HG03280 (cell line): ENCODE measurements at regions not wholly inside any gene's neighbourhood (a gene's known extent, or its start where the extent isn't known, plus 50 kb on each side); places are given as distances from the start of the nearest gene placed in this dataset.
"Not testable (repeated sequence)": the region's sequence is repeated elsewhere in the genome, so short reads cannot be mapped to it uniquely, and the experiment has no call there.

ENCODE experiments used
- ATAC-seq: cut with Tn5 transposase; IDR thresholded peaks from one replicate; pipeline ENCODE4 v1.9.1; 2021; ENCODE audit warnings: mild to moderate bottlenecking, moderate library complexity; ENCODE audit not compliant: unreplicated experiment

DNA sequence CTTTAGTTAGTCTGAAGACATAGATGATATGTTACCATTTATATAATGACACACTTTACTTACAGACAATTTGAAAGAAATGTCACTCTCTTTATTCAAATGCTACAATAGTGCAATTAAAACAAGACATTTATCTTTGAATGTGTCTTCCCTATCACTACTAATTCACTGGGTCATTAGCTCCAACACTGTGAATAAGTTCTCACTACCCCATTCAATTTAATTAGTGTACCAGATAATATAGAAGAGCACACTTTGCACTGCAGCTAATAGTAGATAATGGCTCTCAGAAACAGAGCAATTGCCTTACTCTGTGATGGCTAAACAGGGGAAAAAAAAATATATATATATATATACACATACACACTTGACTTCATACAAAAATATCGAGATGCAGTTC lies 497.0 kb downstream of the DTWD2 start:
- no peak for ATAC-seq

DNA sequence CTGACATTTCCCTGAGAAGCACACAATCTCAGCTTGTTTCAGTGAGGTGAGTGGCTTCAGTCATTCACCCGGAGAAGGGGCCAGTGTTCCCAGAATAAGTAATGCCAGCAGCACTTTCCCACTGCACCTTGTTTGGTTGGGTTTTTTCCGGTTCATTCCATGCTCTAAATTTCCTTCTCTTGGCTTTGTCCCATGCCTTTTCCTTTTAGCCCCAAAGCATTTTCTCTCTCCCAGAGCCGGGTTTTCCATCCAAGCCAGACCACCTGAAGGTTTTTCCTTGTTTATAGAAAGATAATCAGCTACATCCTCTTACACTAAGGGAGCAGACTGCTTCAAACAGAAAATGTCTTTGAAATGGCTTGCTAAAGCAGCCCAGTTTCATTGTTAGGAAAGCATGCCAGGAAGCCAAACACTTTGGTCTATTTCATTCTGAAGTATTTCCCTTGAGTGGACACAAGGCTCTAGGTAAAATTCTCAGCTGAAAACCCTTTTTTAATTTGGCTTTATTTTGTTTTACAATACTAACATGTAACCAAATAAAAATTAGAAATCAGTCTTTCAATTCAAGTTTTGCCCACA lies 501.6 kb downstream of the DTWD2 start:
- no peak for ATAC-seq

DNA sequence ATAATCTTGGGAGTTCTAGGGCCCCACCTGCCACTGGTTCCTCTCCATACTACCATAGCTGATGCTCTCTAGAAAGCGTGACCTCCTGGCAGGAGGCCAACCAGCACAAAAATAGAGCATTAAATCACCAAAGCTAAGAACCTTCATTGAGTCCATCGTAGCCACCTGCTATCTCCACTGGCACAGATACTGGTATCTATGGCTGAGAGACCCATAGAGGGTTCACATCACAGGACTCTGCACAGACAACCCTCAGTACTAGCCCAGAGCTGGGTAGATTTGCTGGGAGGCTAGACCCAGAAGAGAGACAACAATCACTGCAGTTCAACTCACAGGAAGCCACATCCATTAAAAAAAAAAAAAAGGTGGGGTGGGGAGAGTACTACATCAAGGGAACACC lies 509.1 kb downstream of the DTWD2 start:
- no peak for ATAC-seq

DNA sequence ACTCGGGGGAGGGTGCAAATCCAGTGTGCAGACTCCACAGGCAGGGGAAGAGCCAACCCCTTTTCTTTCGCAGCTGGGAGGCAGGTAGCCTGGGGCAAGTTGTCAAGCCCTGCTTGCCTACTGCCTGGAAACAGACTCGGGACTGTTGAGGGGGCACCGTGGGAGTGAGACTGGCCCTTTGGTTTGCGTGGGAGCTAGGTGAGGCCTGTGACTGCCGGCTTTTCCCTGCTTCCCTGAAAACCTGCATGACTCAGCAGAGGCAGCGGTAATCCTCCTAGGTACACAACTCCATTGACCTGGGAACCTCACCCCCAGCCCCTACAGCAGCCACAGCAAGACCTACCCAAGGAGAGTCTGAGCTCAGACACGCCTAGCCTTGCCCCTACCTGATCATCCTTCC lies 509.5 kb downstream of the DTWD2 start:
- ATAC-seq: no peak

DNA sequence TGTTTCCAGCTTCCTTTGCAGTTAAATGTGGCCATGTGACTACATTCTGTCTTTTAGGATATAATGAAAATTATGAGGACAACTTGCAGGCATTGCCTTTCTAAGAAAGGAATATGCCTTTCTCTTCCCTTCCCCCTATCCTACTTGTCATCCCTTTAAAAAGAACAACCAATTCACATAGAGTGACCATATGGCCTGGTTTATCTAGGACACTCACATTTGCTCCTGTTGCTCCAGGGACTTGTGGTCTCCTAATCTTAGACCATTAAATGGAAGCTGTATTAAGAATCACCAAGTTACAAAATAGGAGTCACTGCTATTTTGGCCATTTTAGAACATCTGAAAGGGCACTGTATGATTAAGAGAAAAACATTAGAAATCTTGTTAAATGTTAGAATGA lies 520.3 kb downstream of the DTWD2 start:
- no peak for ATAC-seq

GRCh38 chr5:118467103-118467502 lies 521.2 kb downstream of the DTWD2 start:
- ATAC-seq: no peak

- no peak for ATAC-seq
Measured at GRCh38 chr5:118466418-118466817, 521.9 kb downstream of the DTWD2 start.

GRCh38 chr5:118462276-118462675 lies 526.1 kb downstream of the DTWD2 start:
- ATAC-seq: not testable (repeated sequence)

- no peak for ATAC-seq
Measured at GRCh38 chr5:118461436-118461835, 526.9 kb downstream of the DTWD2 start.

- no peak for ATAC-seq
Measured at GRCh38 chr5:118459490-118459889, 528.9 kb downstream of the DTWD2 start.

DNA sequence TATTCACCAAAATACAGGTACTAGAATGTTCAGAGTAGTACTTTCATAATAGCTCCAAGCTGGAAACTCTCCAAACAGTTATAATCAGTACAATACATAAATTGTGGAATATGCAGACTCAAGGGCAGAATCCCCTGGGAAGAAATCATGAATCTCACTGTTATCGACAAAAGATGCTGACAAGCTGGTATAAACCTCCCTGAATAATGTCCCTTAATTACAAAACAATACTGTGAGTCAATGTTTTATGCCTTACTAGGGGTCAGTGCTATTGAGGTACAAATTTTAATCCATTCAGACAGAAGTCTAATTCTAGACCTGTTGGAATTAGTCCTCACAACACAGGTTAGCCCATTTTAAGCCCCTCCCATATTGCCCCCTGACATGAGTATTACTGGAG lies 532.3 kb downstream of the DTWD2 start:
- no peak for ATAC-seq

GRCh38 chr5:118451697-118452247 lies 536.6 kb downstream of the DTWD2 start:
- no peak for ATAC-seq

- ATAC-seq: no peak
Measured at GRCh38 chr5:118450554-118451332, 537.6 kb downstream of the DTWD2 start.

DNA sequence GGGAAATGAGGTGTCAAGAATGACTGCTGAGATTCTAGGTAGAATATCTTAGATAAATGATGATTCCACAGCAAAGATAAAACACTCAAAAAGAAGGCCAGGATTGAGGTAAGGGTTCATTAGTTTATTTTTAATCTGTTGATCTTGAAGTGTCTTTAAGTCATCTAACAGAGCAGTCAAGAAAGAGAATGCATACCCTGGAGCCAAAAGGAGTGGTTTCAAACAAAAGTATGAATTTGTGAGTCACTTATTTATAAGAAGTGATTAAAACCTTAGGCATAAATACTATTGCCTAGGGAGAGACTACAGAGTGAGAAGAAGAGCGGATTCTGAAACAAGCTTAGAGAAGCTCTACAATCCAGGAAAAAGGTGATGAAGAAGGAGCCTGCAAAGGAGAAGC lies 541.0 kb downstream of the DTWD2 start:
- no peak for ATAC-seq

GRCh38 chr5:118441956-118442355 lies 546.4 kb downstream of the DTWD2 start:
- ATAC-seq: no peak

- ATAC-seq: no peak
Measured at GRCh38 chr5:118441034-118441433, 547.3 kb downstream of the DTWD2 start.

- no peak for ATAC-seq
Measured at GRCh38 chr5:118440496-118440895, 547.9 kb downstream of the DTWD2 start.

- no peak for ATAC-seq
Measured at GRCh38 chr5:118439831-118440230, 548.5 kb downstream of the DTWD2 start.

- no peak for ATAC-seq
Measured at GRCh38 chr5:118435131-118435530, 553.2 kb downstream of the DTWD2 start.

GRCh38 chr5:118434522-118434921 lies 553.8 kb downstream of the DTWD2 start:
- ATAC-seq: no peak

DNA sequence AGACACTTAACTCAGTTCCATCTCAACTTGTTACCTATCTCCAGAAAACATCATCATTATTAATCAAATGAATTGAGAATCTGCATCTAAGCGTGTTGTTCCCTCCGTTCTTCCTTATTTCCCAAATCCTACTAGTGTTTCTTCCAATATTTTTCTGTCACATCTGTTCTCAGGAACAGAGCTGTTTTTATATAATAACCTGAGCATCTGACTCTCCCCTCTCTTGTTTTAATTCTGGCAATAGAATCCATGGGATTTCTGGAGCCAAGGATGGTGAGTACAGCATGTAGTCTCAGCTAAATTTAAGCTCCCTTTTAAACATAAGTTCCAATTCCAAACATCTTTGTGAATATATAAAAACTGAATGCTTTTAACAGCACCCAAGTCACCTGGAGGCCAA lies 558.3 kb downstream of the DTWD2 start:
- no peak for ATAC-seq

GRCh38 chr5:118407958-118408357 lies 580.4 kb downstream of the DTWD2 start:
- no peak for ATAC-seq
